ENCODE measurements at regions not wholly inside any gene's neighbourhood (a gene's known extent, or its start where the extent isn't known, plus 50 kb on each side); places are given as distances from the start of the nearest gene placed in this dataset.

DNA sequence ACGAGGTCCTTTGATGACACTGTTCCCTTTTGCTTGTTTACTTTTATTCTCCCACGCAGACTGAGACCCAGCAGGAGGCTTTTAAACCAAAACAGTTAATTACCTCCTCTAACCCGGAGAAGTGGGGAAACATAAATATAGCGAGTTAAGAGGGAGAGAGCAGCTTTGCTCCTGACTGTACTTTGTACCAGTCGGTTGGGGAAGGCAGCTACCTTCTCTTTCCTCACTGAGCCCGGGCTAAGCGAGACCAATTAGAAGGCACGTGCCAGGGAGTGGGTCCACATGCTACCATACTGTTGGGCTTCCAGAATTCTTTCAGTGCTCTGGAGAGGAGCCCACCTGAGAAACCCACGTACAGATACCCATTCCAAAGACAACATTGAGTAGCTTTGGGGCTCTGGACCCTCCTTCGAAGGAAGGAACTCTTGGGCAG, 124.2 kb downstream of the ZIC5 start:
- intact Hi-C loops (cut with micrococcal nuclease; ENCODE audit: unreplicated experiment) = no loop called here
- H3K27ac ChIP-seq = no peak overlapping the region
- H4K20me1 ChIP-seq (ENCODE audit: insufficient read depth) = no peaks in the 10 kb centered on the region
- no peak overlapping the region for H2AFZ ChIP-seq
- BruUV-seq (replicated peaks) = no TSS peak
- H3K9me2 ChIP-seq (ENCODE audit: insufficient read depth) = no peaks in the 10 kb centered on the region
- no peaks in the 10 kb centered on the region for H3F3A ChIP-seq (ENCODE audit: insufficient read depth, low read depth)
- H3K9me3 ChIP-seq (ENCODE audit: insufficient read depth, low read depth) = no peaks in the 10 kb centered on the region
- CTCF ChIA-PET = no interaction called here
- no peaks in the 10 kb centered on the region for H3K79me2 ChIP-seq (ENCODE audit: low read depth)
- H3K4me2 ChIP-seq = no peak overlapping the region
- no peak overlapping the region for H3K4me3 ChIP-seq
- peaks cover 14% of the 10 kb centered on the region; the same call in 1 of the 2 replicates for H3K27me3 ChIP-seq (ENCODE audit: insufficient read depth, low read depth)
- no peaks in the 10 kb centered on the region for H3K4me1 ChIP-seq (replicated peaks; ENCODE audit: insufficient read depth)
- no peak for TF ChIP-seq EZH2 (IDR thresholded peaks at IDR 0.05; ENCODE audit: low read depth)
- TF ChIP-seq, protein P1, sequence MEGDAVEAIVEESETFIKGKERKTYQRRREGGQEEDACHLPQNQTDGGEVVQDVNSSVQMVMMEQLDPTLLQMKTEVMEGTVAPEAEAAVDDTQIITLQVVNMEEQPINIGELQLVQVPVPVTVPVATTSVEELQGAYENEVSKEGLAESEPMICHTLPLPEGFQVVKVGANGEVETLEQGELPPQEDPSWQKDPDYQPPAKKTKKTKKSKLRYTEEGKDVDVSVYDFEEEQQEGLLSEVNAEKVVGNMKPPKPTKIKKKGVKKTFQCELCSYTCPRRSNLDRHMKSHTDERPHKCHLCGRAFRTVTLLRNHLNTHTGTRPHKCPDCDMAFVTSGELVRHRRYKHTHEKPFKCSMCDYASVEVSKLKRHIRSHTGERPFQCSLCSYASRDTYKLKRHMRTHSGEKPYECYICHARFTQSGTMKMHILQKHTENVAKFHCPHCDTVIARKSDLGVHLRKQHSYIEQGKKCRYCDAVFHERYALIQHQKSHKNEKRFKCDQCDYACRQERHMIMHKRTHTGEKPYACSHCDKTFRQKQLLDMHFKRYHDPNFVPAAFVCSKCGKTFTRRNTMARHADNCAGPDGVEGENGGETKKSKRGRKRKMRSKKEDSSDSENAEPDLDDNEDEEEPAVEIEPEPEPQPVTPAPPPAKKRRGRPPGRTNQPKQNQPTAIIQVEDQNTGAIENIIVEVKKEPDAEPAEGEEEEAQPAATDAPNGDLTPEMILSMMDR (conservative IDR thresholded peaks at IDR 0.05) = no peak
- no peak for DNase-seq
- H3K36me3 ChIP-seq (ENCODE audit: low read depth) = no peaks in the 10 kb centered on the region
- POLR2A ChIA-PET (ENCODE audit: unreplicated experiment) = no interaction called here

DNA sequence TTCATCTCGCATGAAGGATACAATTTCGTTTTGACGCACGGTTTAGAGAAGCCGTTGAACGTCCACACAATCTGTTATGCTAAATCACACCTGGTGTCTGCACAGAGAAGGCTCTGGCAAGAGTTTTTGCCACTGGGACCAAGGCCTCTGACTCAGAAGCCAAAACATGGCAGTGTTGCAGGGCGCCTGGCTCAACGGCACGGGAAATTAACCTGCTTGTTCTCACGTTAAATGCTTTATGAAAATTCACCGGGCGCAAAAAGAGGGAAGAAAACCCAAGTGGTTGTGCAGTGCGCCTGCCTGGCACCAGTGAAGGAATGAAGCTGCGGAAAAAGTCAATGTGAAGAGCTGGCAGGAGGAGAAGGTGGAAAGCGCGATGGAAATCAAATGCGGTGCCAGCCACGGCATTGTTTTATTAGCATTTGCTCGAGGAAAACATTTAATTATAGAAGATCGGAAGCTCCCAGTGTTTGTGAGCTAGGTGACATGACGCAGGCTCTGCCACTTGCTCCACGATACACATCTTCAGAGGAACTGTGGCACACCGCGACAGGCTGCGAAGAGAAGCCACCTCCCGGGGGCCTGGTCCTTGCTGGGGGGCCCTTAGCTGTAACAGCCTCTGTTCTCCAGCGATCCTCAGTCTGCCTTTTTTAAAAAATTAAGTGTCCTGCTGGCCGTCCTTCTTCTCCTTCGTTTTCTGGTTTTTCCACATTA, 126.2 kb downstream of the ZIC5 start:
- Histone ChIP-seq H3K36me3 (ENCODE audit: low read depth) (no peaks in the 10 kb centered on the region), H2AFZ (no peak overlapping the region), H3F3A (ENCODE audit: insufficient read depth, low read depth) (no peaks in the 10 kb centered on the region), H3K27me3 (ENCODE audit: insufficient read depth, low read depth) (peaks cover 14% of the 10 kb centered on the region; the same call in 1 of the 2 replicates), H3K9me3 (ENCODE audit: insufficient read depth, low read depth) (no peaks in the 10 kb centered on the region), H3K9me2 (ENCODE audit: insufficient read depth) (no peaks in the 10 kb centered on the region), H3K4me3 (no peak overlapping the region), H3K79me2 (ENCODE audit: low read depth) (no peaks in the 10 kb centered on the region), H3K4me1 (replicated peaks; ENCODE audit: insufficient read depth) (no peaks in the 10 kb centered on the region), H4K20me1 (ENCODE audit: insufficient read depth) (no peaks in the 10 kb centered on the region), H3K27ac (no peak overlapping the region), H3K4me2 (no peak overlapping the region)
- intact Hi-C loops (cut with micrococcal nuclease; ENCODE audit: unreplicated experiment) = no loop called here
- TF ChIP-seq, protein P1 (conservative IDR thresholded peaks at IDR 0.05) = no peak
- TF ChIP-seq EZH2 (IDR thresholded peaks at IDR 0.05; ENCODE audit: low read depth) = no peak
- no TSS peak for BruUV-seq (replicated peaks)
- CTCF ChIA-PET = no interaction called here
- POLR2A ChIA-PET (ENCODE audit: unreplicated experiment) = no interaction called here
- no peak for DNase-seq

DNA sequence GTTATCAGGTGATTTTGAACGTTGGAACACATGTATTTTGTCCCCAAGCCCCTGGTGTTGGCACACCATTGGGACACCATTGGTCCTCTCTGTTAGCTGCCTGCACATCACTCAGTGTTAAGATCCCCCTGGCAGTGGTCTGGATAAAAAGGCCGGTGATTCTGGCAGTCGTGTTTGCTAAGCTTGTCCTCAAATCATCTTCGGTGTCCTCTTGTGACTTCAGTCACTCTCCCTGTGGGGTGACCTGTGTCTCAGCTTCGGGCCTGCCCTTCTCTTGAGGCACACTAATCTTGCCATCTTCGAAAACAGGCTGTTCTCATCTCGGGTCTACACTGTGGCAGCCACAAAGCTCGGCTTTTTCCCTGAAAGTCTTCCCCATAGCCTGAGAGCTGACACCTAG, 127.1 kb downstream of the ZIC5 start:
- CTCF ChIA-PET = no interaction called here
- Histone ChIP-seq H3K27ac (no peak overlapping the region), H3F3A (ENCODE audit: insufficient read depth, low read depth) (no peaks in the 10 kb centered on the region), H3K36me3 (ENCODE audit: low read depth) (no peaks in the 10 kb centered on the region), H3K4me1 (replicated peaks; ENCODE audit: insufficient read depth) (no peaks in the 10 kb centered on the region), H3K4me3 (no peak overlapping the region), H3K9me3 (ENCODE audit: insufficient read depth, low read depth) (no peaks in the 10 kb centered on the region), H3K79me2 (ENCODE audit: low read depth) (no peaks in the 10 kb centered on the region), H4K20me1 (ENCODE audit: insufficient read depth) (no peaks in the 10 kb centered on the region), H3K9me2 (ENCODE audit: insufficient read depth) (no peaks in the 10 kb centered on the region), H2AFZ (no peak overlapping the region), H3K4me2 (no peak overlapping the region), H3K27me3 (ENCODE audit: insufficient read depth, low read depth) (peaks cover 14% of the 10 kb centered on the region; the same call in 1 of the 2 replicates)
- POLR2A ChIA-PET (ENCODE audit: unreplicated experiment) = no interaction called here
- no peak for TF ChIP-seq EZH2 (IDR thresholded peaks at IDR 0.05; ENCODE audit: low read depth)
- TF ChIP-seq, protein P1 (conservative IDR thresholded peaks at IDR 0.05) = no peak
- intact Hi-C loops (cut with micrococcal nuclease; ENCODE audit: unreplicated experiment) = no loop called here
- BruUV-seq (replicated peaks) = no TSS peak
- no peak for DNase-seq
